GM18499 (cell line): ENCODE measurements at regions not wholly inside any gene's neighbourhood (a gene's known extent, or its start where the extent isn't known, plus 50 kb on each side); places are given as distances from the start of the nearest gene placed in this dataset.
"Not testable (repeated sequence)": the region's sequence is repeated elsewhere in the genome, so short reads cannot be mapped to it uniquely, and the experiment has no call there.

Experiments used
- ATAC-seq: cut with Tn5 transposase; IDR thresholded peaks from one replicate; pipeline ENCODE4 v1.9.1; 2021; ENCODE audit warnings: moderate number of reproducible peaks; ENCODE audit not compliant: insufficient read depth, unreplicated experiment

- ATAC-seq, result not testable (repeated sequence)
Observed at GRCh38 chr17:51429938-51430337, 169.6 kb downstream of the UTP18 start.

GRCh38 chr17:51430591-51430990, 170.2 kb downstream of the UTP18 start:
- no peak for ATAC-seq

GRCh38 chr17:51434434-51435170, 174.3 kb downstream of the UTP18 start:
- ATAC-seq, result no peak

GRCh38 chr17:51435171-51435552, 174.8 kb downstream of the UTP18 start:
- ATAC-seq, result no peak

GRCh38 chr17:51435641-51436091, 175.3 kb downstream of the UTP18 start:
- no peak for ATAC-seq

GRCh38 chr17:51439395-51440229, 179.3 kb downstream of the UTP18 start:
- ATAC-seq, result no peak

- ATAC-seq, result no peak
Observed at GRCh38 chr17:51441431-51441830, 181.1 kb downstream of the UTP18 start.

GRCh38 chr17:51442088-51442865, 181.9 kb downstream of the UTP18 start:
- ATAC-seq, result no peak

GRCh38 chr17:51443646-51444045, 183.3 kb downstream of the UTP18 start:
- no peak for ATAC-seq

- ATAC-seq, result no peak
Observed at GRCh38 chr17:51445946-51446345, 185.6 kb downstream of the UTP18 start.

- no peak for ATAC-seq
Observed at GRCh38 chr17:51454456-51454978, 194.2 kb downstream of the UTP18 start.

- ATAC-seq, result no peak
Observed at GRCh38 chr17:51455211-51455610, 194.9 kb downstream of the UTP18 start.

- no peak for ATAC-seq
Observed at GRCh38 chr17:51455931-51456330, 195.6 kb downstream of the UTP18 start.

GRCh38 chr17:51456942-51457341, 196.6 kb downstream of the UTP18 start:
- no peak for ATAC-seq

GRCh38 chr17:51461578-51462004, 201.2 kb downstream of the UTP18 start:
- ATAC-seq, result no peak

GRCh38 chr17:51463353-51463752, 203.0 kb downstream of the UTP18 start:
- no peak for ATAC-seq

- ATAC-seq, result no peak
Observed at GRCh38 chr17:51467336-51467735, 207.0 kb downstream of the UTP18 start.

GRCh38 chr17:51472670-51473205, 212.4 kb downstream of the UTP18 start:
- no peak for ATAC-seq

- no peak for ATAC-seq
Observed at GRCh38 chr17:51474764-51475163, 214.4 kb downstream of the UTP18 start.

- no peak for ATAC-seq
Observed at GRCh38 chr17:51475730-51476129, 215.4 kb downstream of the UTP18 start.
